ENCODE measurements at regions not wholly inside any gene's neighbourhood (a gene's known extent, or its start where the extent isn't known, plus 50 kb on each side); places are given as distances from the start of the nearest gene placed in this dataset.

DNA sequence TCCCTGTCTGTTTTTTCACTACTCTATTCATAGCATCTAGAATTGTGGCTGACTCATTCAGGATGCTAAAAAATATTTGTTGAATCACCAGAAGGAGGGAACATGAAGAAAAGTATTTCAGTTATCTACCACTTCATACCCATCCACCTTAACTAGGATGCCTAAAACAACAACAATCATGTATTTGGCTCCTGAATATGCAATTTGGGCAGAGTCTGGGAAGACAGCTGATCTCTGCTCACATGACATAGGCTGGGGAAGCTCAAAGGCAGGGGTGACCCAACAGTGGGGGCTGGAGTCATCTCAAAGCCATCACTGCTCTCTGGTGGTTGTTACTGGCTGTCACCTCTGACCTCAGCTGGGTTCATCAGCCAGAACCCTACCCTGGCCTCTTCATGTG lies 80.1 kb upstream of the RPL38 start:
- DNase-seq = no peak

DNA sequence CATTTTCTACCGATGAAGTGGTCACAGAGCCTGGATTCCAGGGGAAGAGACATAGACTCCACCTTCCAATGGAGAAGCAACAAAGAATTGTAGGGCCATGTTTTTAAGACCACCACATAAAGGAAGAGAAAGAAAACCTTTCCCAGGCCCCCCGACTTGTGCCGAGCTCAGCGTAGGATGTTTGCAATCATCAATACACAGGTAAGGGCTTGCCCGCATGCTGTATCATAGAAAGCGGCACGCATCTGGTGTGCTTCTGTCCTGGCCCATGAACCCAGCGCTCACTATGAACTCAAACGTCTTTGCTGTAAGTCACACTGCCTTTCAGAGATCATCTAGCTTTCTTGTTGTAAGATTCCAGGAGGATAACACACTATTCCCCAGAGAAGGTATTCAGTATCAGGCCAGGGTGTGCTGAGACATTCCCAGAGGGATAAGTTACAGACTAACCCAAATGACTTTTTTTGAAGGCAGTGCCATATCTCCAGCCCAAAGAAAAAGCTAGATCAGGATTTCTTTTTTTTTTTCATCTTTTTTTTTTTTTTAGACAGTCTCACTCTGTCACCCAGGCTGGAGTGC lies 79.5 kb upstream of the RPL38 start:
- Histone ChIP-seq H2BK5ac (ENCODE audit: low read depth, low read length, poor library complexity, severe bottlenecking) (no peak overlapping the region), H3K4me1 (ENCODE audit: control insufficient read depth, insufficient read depth, low read depth, low read length) (peaks cover 2% of the 10 kb centered on the region), H4K91ac (ENCODE audit: low read length) (no peak overlapping the region), H3K23ac (ENCODE audit: low read length in 2 of 2) (no peak overlapping the region), H2BK12ac (ENCODE audit: low read length in 2 of 2) (no peak overlapping the region), H3K27me3 (ENCODE audit: control insufficient read depth in 1 of 2, insufficient read depth in 1 of 2, low read length in 2 of 2) (peaks cover 0 to 34% of the 10 kb centered on the region in 2 experiments), H3K4me3 (ENCODE audit: insufficient read depth in 1 of 2, low read depth in 1 of 2, low read length in 2 of 2) (no peak overlapping the region), H3K9ac (ENCODE audit: low read length) (no peak overlapping the region), H3K9me3 (ENCODE audit: control insufficient read depth, low read length) (peaks cover 7% of the 10 kb centered on the region), H3K4me2 (ENCODE audit: low read length, poor library complexity, severe bottlenecking) (no peak overlapping the region), H3K4ac (ENCODE audit: low read depth in 1 of 2, low read length in 2 of 2) (no peak overlapping the region), H2AFZ (ENCODE audit: low read depth, low read length) (no peak overlapping the region), H3K36me3 (ENCODE audit: control insufficient read depth in 1 of 2, insufficient read depth in 2 of 2, low read depth in 1 of 2, low read length in 2 of 2) (no peaks in the 10 kb centered on the region), H3K79me1 (replicated peaks; ENCODE audit: low read length, poor library complexity, severe bottlenecking) (no peaks in the 10 kb centered on the region), H2AK5ac (ENCODE audit: low read length, severe bottlenecking) (no peak overlapping the region), H2BK120ac (ENCODE audit: low read depth, low read length) (no peak overlapping the region), H3K18ac (ENCODE audit: low read depth in 1 of 2, low read length in 2 of 2) (no peak overlapping the region), H3K27ac (ENCODE audit: low read length, poor library complexity, severe bottlenecking) (no peak overlapping the region), H4K8ac (ENCODE audit: low read length) (no peak overlapping the region), H2BK15ac (ENCODE audit: low read depth, poor library complexity, severe bottlenecking) (no peak overlapping the region), H3K14ac (ENCODE audit: low read length in 2 of 2) (no peak overlapping the region)
- 88% methylated on average over 9 of the region's 9 CpGs for WGBS
- no peak for DNase-seq

More for the DNA sequence above, 80.1 kb upstream of the RPL38 start:
- Histone ChIP-seq H3K4me3 (ENCODE audit: insufficient read depth in 1 of 2, low read depth in 1 of 2, low read length in 2 of 2) (no peak overlapping the region), H3K36me3 (ENCODE audit: control insufficient read depth in 1 of 2, insufficient read depth in 2 of 2, low read depth in 1 of 2, low read length in 2 of 2) (no peaks in the 10 kb centered on the region), H4K8ac (ENCODE audit: low read length) (no peak overlapping the region), H3K27ac (ENCODE audit: low read length, poor library complexity, severe bottlenecking) (no peak overlapping the region), H2BK5ac (ENCODE audit: low read depth, low read length, poor library complexity, severe bottlenecking) (no peak overlapping the region), H3K18ac (ENCODE audit: low read depth in 1 of 2, low read length in 2 of 2) (no peak overlapping the region), H3K79me1 (replicated peaks; ENCODE audit: low read length, poor library complexity, severe bottlenecking) (no peaks in the 10 kb centered on the region), H2AFZ (ENCODE audit: low read depth, low read length) (no peak overlapping the region), H3K4me1 (ENCODE audit: control insufficient read depth, insufficient read depth, low read depth, low read length) (peaks cover 2% of the 10 kb centered on the region), H4K91ac (ENCODE audit: low read length) (no peak overlapping the region), H2BK12ac (ENCODE audit: low read length in 2 of 2) (no peak overlapping the region), H3K23ac (ENCODE audit: low read length in 2 of 2) (no peak overlapping the region), H3K9ac (ENCODE audit: low read length) (no peak overlapping the region), H3K4me2 (ENCODE audit: low read length, poor library complexity, severe bottlenecking) (no peak overlapping the region), H3K27me3 (ENCODE audit: control insufficient read depth in 1 of 2, insufficient read depth in 1 of 2, low read length in 2 of 2) (peaks cover 0 to 36% of the 10 kb centered on the region in 2 experiments), H3K4ac (ENCODE audit: low read depth in 1 of 2, low read length in 2 of 2) (no peak overlapping the region), H3K9me3 (ENCODE audit: control insufficient read depth, low read length) (peaks cover 7% of the 10 kb centered on the region), H2BK15ac (ENCODE audit: low read depth, poor library complexity, severe bottlenecking) (no peak overlapping the region), H2BK120ac (ENCODE audit: low read depth, low read length) (no peak overlapping the region), H2AK5ac (ENCODE audit: low read length, severe bottlenecking) (no peak overlapping the region), H3K14ac (ENCODE audit: low read length in 2 of 2) (no peak overlapping the region)

DNA sequence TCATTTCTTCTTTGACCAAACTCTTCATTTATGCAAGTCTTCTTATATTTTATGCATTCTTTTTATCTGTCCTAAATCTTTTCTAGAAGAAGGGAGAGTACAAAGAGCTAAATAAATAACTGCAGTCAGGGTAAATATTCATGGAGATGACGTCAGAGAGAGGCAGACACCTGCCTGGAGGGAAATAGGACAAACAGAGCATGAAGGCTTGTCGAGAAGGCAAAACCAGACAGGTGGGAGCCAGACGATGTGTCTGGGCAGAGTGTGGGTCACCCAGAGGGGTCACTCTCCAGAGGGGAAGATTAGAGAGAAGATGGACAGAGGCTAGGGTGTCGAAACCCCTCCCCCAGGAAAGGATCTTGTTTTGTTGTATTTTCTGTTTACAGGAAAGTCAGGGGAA lies 78.3 kb upstream of the RPL38 start:
- H3K79me1 ChIP-seq (replicated peaks; ENCODE audit: low read length, poor library complexity, severe bottlenecking) = no peaks in the 10 kb centered on the region
- H3K4ac ChIP-seq (ENCODE audit: low read depth in 1 of 2, low read length in 2 of 2) = no peak overlapping the region
- H4K8ac ChIP-seq (ENCODE audit: low read length) = no peak overlapping the region
- no peaks in the 10 kb centered on the region for H3K4me1 ChIP-seq (ENCODE audit: control insufficient read depth, insufficient read depth, low read depth, low read length)
- no peak overlapping the region for H3K9ac ChIP-seq (ENCODE audit: low read length)
- peaks cover 7% of the 10 kb centered on the region for H3K9me3 ChIP-seq (ENCODE audit: control insufficient read depth, low read length)
- H3K4me3 ChIP-seq (ENCODE audit: insufficient read depth in 1 of 2, low read depth in 1 of 2, low read length in 2 of 2) = no peak overlapping the region
- no peak overlapping the region for H2AK5ac ChIP-seq (ENCODE audit: low read length, severe bottlenecking)
- H3K27ac ChIP-seq (ENCODE audit: low read length, poor library complexity, severe bottlenecking) = no peak overlapping the region
- H3K4me2 ChIP-seq (ENCODE audit: low read length, poor library complexity, severe bottlenecking) = no peak overlapping the region
- no peak overlapping the region for H4K91ac ChIP-seq (ENCODE audit: low read length)
- H3K18ac ChIP-seq (ENCODE audit: low read depth in 1 of 2, low read length in 2 of 2) = no peak overlapping the region
- H3K27me3 ChIP-seq (ENCODE audit: control insufficient read depth in 1 of 2, insufficient read depth in 1 of 2, low read length in 2 of 2) = peaks cover 0 to 29% of the 10 kb centered on the region in 2 experiments
- H2AFZ ChIP-seq (ENCODE audit: low read depth, low read length) = no peak overlapping the region
- H2BK12ac ChIP-seq (ENCODE audit: low read length in 2 of 2) = no peak overlapping the region
- no peak overlapping the region for H2BK5ac ChIP-seq (ENCODE audit: low read depth, low read length, poor library complexity, severe bottlenecking)
- H2BK15ac ChIP-seq (ENCODE audit: low read depth, poor library complexity, severe bottlenecking) = no peak overlapping the region
- 61% methylated on average over 3 of the region's 4 CpGs for WGBS
- no peaks in the 10 kb centered on the region for H3K36me3 ChIP-seq (ENCODE audit: control insufficient read depth in 1 of 2, insufficient read depth in 2 of 2, low read depth in 1 of 2, low read length in 2 of 2)
- no peak overlapping the region for H3K14ac ChIP-seq (ENCODE audit: low read length in 2 of 2)
- H3K23ac ChIP-seq (ENCODE audit: low read length in 2 of 2) = no peak overlapping the region
- no peak for DNase-seq
- H2BK120ac ChIP-seq (ENCODE audit: low read depth, low read length) = no peak overlapping the region

DNA sequence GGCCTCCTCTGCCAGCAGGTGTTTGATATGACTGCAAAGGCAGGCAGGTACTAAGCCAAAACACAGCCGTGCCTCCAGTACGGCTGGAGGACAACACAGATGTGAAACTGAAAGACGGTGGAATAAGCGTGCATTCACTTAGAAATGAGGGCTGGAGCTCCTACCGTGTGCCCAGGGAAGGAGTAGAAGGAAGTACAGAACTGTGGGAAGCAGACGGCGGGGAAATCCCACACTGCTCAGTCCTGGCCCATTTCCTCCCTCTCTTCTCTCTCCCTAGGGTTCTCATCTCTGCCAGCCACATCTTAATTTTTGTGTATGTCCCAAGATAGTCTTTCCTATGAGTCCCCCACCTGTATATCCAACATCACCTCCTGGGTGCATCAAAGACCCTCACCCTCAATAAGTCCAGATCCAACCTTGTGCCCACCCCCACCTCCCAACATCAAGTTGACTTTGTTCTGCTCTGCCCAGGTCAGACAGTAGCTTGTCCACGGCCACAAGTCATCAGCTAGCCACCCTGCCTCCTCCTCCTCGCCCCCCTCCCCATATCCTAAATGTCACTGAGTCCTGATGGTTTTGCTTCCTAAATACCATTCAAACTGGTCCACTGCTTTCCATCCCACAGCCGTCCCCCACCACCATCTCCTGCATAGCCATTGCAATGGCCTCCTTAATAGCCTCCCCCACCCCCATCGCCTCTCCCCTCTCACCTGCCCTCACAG lies 77.1 kb upstream of the RPL38 start:
- Histone ChIP-seq H3K4ac (ENCODE audit: low read depth in 1 of 2, low read length in 2 of 2) (no peak overlapping the region), H3K18ac (ENCODE audit: low read depth in 1 of 2, low read length in 2 of 2) (no peak overlapping the region), H3K27ac (ENCODE audit: low read length, poor library complexity, severe bottlenecking) (no peak overlapping the region), H2BK120ac (ENCODE audit: low read depth, low read length) (no peak overlapping the region), H2AFZ (ENCODE audit: low read depth, low read length) (no peak overlapping the region), H3K27me3 (ENCODE audit: control insufficient read depth in 1 of 2, insufficient read depth in 1 of 2, low read length in 2 of 2) (peaks cover 0 to 22% of the 10 kb centered on the region in 2 experiments), H2AK5ac (ENCODE audit: low read length, severe bottlenecking) (no peak overlapping the region), H3K23ac (ENCODE audit: low read length in 2 of 2) (no peak overlapping the region), H4K91ac (ENCODE audit: low read length) (no peak overlapping the region), H2BK5ac (ENCODE audit: low read depth, low read length, poor library complexity, severe bottlenecking) (no peak overlapping the region), H4K8ac (ENCODE audit: low read length) (no peak overlapping the region), H3K14ac (ENCODE audit: low read length in 2 of 2) (no peak overlapping the region), H3K9ac (ENCODE audit: low read length) (no peak overlapping the region), H3K4me1 (ENCODE audit: control insufficient read depth, insufficient read depth, low read depth, low read length) (no peaks in the 10 kb centered on the region), H3K4me3 (ENCODE audit: insufficient read depth in 1 of 2, low read depth in 1 of 2, low read length in 2 of 2) (no peak overlapping the region), H3K9me3 (ENCODE audit: control insufficient read depth, low read length) (peaks cover under 1% of the 10 kb centered on the region), H3K4me2 (ENCODE audit: low read length, poor library complexity, severe bottlenecking) (no peak overlapping the region), H2BK12ac (ENCODE audit: low read length in 2 of 2) (no peak overlapping the region), H3K36me3 (ENCODE audit: control insufficient read depth in 1 of 2, insufficient read depth in 2 of 2, low read depth in 1 of 2, low read length in 2 of 2) (no peaks in the 10 kb centered on the region), H3K79me1 (replicated peaks; ENCODE audit: low read length, poor library complexity, severe bottlenecking) (no peaks in the 10 kb centered on the region), H2BK15ac (ENCODE audit: low read depth, poor library complexity, severe bottlenecking) (no peak overlapping the region)
- no peak for DNase-seq
- 83% methylated on average over 11 of the region's 11 CpGs for whole genome bisulfite sequencing

Measured in mesenchymal stem cell (in vitro differentiated cells and primary cell).